Tibial artery (tissue), 4 donors: ENCODE measurements at regions not wholly inside any gene's neighbourhood (a gene's known extent, or its start where the extent isn't known, plus 50 kb on each side); places are given as distances from the start of the nearest gene placed in this dataset.

Source experiments
- DNase-seq, 2 donors: peaks; one replicate each; pipeline ENCODE4 v3.0.0-alpha.2; 2019
- H3K27ac ChIP-seq, 2 donors: fragments of 200-600 bp; sonication (generic) in 1 of 2; 1 replicate in 1 of 2; 2 replicates in 1 of 2; pipeline ENCODE4 v1.5.1; 2018 to 2019; ENCODE audit warnings: mild to moderate bottlenecking in 1 of 2
- H3K27me3 ChIP-seq, 2 donors: fragments of 200-600 bp; sonication (generic) in 1 of 2; one replicate each; pipeline versions ENCODE4 v1.5.1 to v1.6.0; 2016 to 2019
- H3K36me3 ChIP-seq, 3 donors: fragments of 200-600 bp; sonication (generic) in 2 of 3; one replicate each; pipeline ENCODE4 v1.5.1; 2016 to 2019; ENCODE audit warnings: mild to moderate bottlenecking in 2 of 3
- H3K4me1 ChIP-seq, 4 donors: fragments of 200-600 bp; sonication (generic) in 2 of 4; 1 replicate in 3 of 4; 2 replicates in 1 of 4; pipeline ENCODE4 v1.5.1; 2016 to 2019
- H3K4me3 ChIP-seq, 2 donors: fragments of 200-600 bp; sonication (generic) in 1 of 2; 1 replicate in 1 of 2; 2 replicates in 1 of 2; pipeline ENCODE4 v1.5.1; 2018 to 2019; ENCODE audit warnings: mild to moderate bottlenecking in 2 of 2
- H3K9me3 ChIP-seq, 3 donors: fragments of 200-600 bp; sonication (generic) in 1 of 3; one replicate each; pipeline ENCODE4 v1.5.1; 2016 to 2019
- CTCF ChIP-seq, 2 experiments: fragments of 200-600 bp in 1 of 2; fragments of 450-650 bp in 1 of 2; IDR thresholded peaks; one replicate each; pipeline ENCODE4 v1.5.1; 2017 to 2019; ENCODE audit warnings: antibody characterized with exemption in 2 of 2, mild to moderate bottlenecking in 1 of 2, moderate library complexity in 1 of 2
- intact Hi-C: fragments of 100-400 bp; cut with DNase I; formaldehyde crosslinking; loops from one replicate; pipeline ENCODE4 v1.15.0; 2023; ENCODE audit warnings: low total_unique reads

GRCh38 chr1:191160837-191161236 is 683.2 kb upstream of the BRINP3 start:
- intact Hi-C loops, result no loop called here
- no peaks in the 10 kb centered on the region for H3K4me1 ChIP-seq
- H3K36me3 ChIP-seq, result no peaks in the 10 kb centered on the region
- no peak overlapping the region for H3K27ac ChIP-seq
- H3K27me3 ChIP-seq, result no peaks in the 10 kb centered on the region
- no peaks in the 10 kb centered on the region for H3K9me3 ChIP-seq
- TF ChIP-seq CTCF (IDR thresholded peaks at IDR 0.05), result no peak
- no peak for DNase-seq
- H3K4me3 ChIP-seq, result no peak overlapping the region

GRCh38 chr1:191162762-191163161 is 685.1 kb upstream of the BRINP3 start:
- H3K27me3 ChIP-seq, result no peaks in the 10 kb centered on the region
- TF ChIP-seq CTCF (IDR thresholded peaks at IDR 0.05), result no peak
- no peaks in the 10 kb centered on the region for H3K36me3 ChIP-seq
- H3K4me3 ChIP-seq, result no peak overlapping the region
- no peak overlapping the region for H3K27ac ChIP-seq
- H3K4me1 ChIP-seq, result no peaks in the 10 kb centered on the region
- no peaks in the 10 kb centered on the region for H3K9me3 ChIP-seq
- DNase-seq, result no peak
- intact Hi-C loops, result no loop called here

GRCh38 chr1:191163621-191164020 is 686.0 kb upstream of the BRINP3 start:
- Histone ChIP-seq H3K4me1 (no peaks in the 10 kb centered on the region), H3K27me3 (no peaks in the 10 kb centered on the region), H3K36me3 (no peaks in the 10 kb centered on the region), H3K27ac (no peak overlapping the region), H3K9me3 (no peaks in the 10 kb centered on the region), H3K4me3 (no peak overlapping the region)
- intact Hi-C loops, result no loop called here
- no peak for TF ChIP-seq CTCF (IDR thresholded peaks at IDR 0.05)
- DNase-seq, result no peak

GRCh38 chr1:191174298-191174697 is 696.6 kb upstream of the BRINP3 start:
- H3K36me3 ChIP-seq, result no peaks in the 10 kb centered on the region
- intact Hi-C loops, result no loop called here
- H3K27ac ChIP-seq, result no peak overlapping the region
- no peaks in the 10 kb centered on the region for H3K27me3 ChIP-seq
- H3K4me1 ChIP-seq, result no peaks in the 10 kb centered on the region
- TF ChIP-seq CTCF (IDR thresholded peaks at IDR 0.05), result no peak
- H3K9me3 ChIP-seq, result no peaks in the 10 kb centered on the region
- no peak overlapping the region for H3K4me3 ChIP-seq
- no peak for DNase-seq

GRCh38 chr1:191176131-191176530 is 698.5 kb upstream of the BRINP3 start:
- no peak for TF ChIP-seq CTCF (IDR thresholded peaks at IDR 0.05)
- no peaks in the 10 kb centered on the region for H3K36me3 ChIP-seq
- intact Hi-C loops, result no loop called here
- no peaks in the 10 kb centered on the region for H3K27me3 ChIP-seq
- no peak overlapping the region for H3K4me3 ChIP-seq
- H3K9me3 ChIP-seq, result no peaks in the 10 kb centered on the region
- no peaks in the 10 kb centered on the region for H3K4me1 ChIP-seq
- H3K27ac ChIP-seq, result no peak overlapping the region
- no peak for DNase-seq

- Histone ChIP-seq H3K27me3 (no peaks in the 10 kb centered on the region), H3K4me3 (no peak overlapping the region), H3K36me3 (no peaks in the 10 kb centered on the region), H3K4me1 (no peaks in the 10 kb centered on the region), H3K9me3 (no peaks in the 10 kb centered on the region), H3K27ac (no peak overlapping the region)
- no peak for DNase-seq
- no peak for TF ChIP-seq CTCF (IDR thresholded peaks at IDR 0.05)
- intact Hi-C loops, result no loop called here
Measured at GRCh38 chr1:191206513-191207207, 729.0 kb upstream of the BRINP3 start.
